Colonic mucosa (tissue), 4 donors: ENCODE measurements at regions not wholly inside any gene's neighbourhood (a gene's known extent, or its start where the extent isn't known, plus 50 kb on each side); places are given as distances from the start of the nearest gene placed in this dataset.

Experiments
- DNase-seq: peaks from one replicate; pipeline ENCODE4 v3.0.0-alpha.2; 2020
- H3K27ac ChIP-seq: fragments of 200-600 bp; one replicate; pipeline ENCODE4 v1.8.0; 2021
- H3K27me3 ChIP-seq: fragments of 200-600 bp; one replicate; pipeline ENCODE4 v1.8.0; 2021
- H3K36me3 ChIP-seq: fragments of 200-600 bp; one replicate; pipeline ENCODE4 v1.8.0; 2021
- H3K4me1 ChIP-seq: fragments of 200-600 bp; one replicate; pipeline ENCODE4 v1.8.0; 2021; ENCODE audit warnings: mild to moderate bottlenecking
- H3K4me3 ChIP-seq: fragments of 200-600 bp; one replicate; pipeline ENCODE4 v1.8.0; 2021
- H3K9ac ChIP-seq, 2 donors: one replicate each; pipeline ENCODE4 v1.7.0; 2013; ENCODE audit warnings: control low read depth in 2 of 2, low read depth in 2 of 2, low read length in 2 of 2
- H3K9me3 ChIP-seq: fragments of 200-600 bp; one replicate; pipeline ENCODE4 v1.8.0; 2021
- CTCF ChIP-seq: fragments of 200-600 bp; IDR thresholded peaks from one replicate; pipeline ENCODE4 v1.8.0; 2022; ENCODE audit warnings: antibody characterized with exemption, mild to moderate bottlenecking
- intact Hi-C: fragments of 100-400 bp; cut with DNase I; formaldehyde crosslinking; loops from one replicate; pipeline ENCODE4 v1.14.1; 2022
- donor health status: healthy.
- donor health status: DM: no; HTN: no; CAD: no.
- donor health status: DM: no; HTN: no; CAD: no.

GRCh38 chr15:97893967-97894366, 66.5 kb upstream of the ARRDC4 start:
- Histone ChIP-seq H3K27me3 (no peaks in the 10 kb centered on the region), H3K27ac (no peak overlapping the region), H3K9me3 (no peaks in the 10 kb centered on the region), H3K4me1 (no peaks in the 10 kb centered on the region), H3K36me3 (no peaks in the 10 kb centered on the region), H3K4me3 (no peak overlapping the region), H3K9ac (no peak overlapping the region)
- intact Hi-C loops, result no loop called here
- no peak for TF ChIP-seq CTCF
- DNase-seq, result no peak

- TF ChIP-seq CTCF, result no peak
- no peaks in the 10 kb centered on the region for H3K36me3 ChIP-seq
- no peaks in the 10 kb centered on the region for H3K9me3 ChIP-seq
- H3K9ac ChIP-seq, result no peak overlapping the region
- intact Hi-C loops, result loop anchor here (10.0 kb wide), 1 partner anchor 525 kb away; no protein-coding TSS in a partner anchor
- no peak for DNase-seq
- no peak overlapping the region for H3K27ac ChIP-seq
- H3K4me3 ChIP-seq, result no peak overlapping the region
- H3K4me1 ChIP-seq, result no peaks in the 10 kb centered on the region
- H3K27me3 ChIP-seq, result no peaks in the 10 kb centered on the region
Measured at GRCh38 chr15:97899981-97900380, 60.5 kb upstream of the ARRDC4 start.

- Histone ChIP-seq H3K27ac (no peak overlapping the region), H3K4me3 (no peak overlapping the region), H3K36me3 (no peaks in the 10 kb centered on the region), H3K9ac (no peak overlapping the region), H3K9me3 (no peaks in the 10 kb centered on the region), H3K27me3 (no peaks in the 10 kb centered on the region), H3K4me1 (no peaks in the 10 kb centered on the region)
- no peak for TF ChIP-seq CTCF
- DNase-seq, result no peak
- intact Hi-C loops, result loop anchor here (10.0 kb wide), 1 partner anchor 523 kb away; no protein-coding TSS in a partner anchor
Measured at GRCh38 chr15:97902140-97902780, 58.2 kb upstream of the ARRDC4 start.

GRCh38 chr15:97903560-97903959, 56.9 kb upstream of the ARRDC4 start:
- no peak for DNase-seq
- Histone ChIP-seq H3K36me3 (no peaks in the 10 kb centered on the region), H3K9ac (no peak overlapping the region), H3K9me3 (no peaks in the 10 kb centered on the region), H3K27me3 (no peaks in the 10 kb centered on the region), H3K4me1 (no peaks in the 10 kb centered on the region), H3K27ac (no peak overlapping the region), H3K4me3 (no peak overlapping the region)
- intact Hi-C loops, result loop anchor here (10.0 kb wide), 1 partner anchor 521 kb away; no protein-coding TSS in a partner anchor
- no peak for TF ChIP-seq CTCF

- no peak overlapping the region for H3K27ac ChIP-seq
- intact Hi-C loops, result loop anchor here (10.0 kb wide), 1 partner anchor 521 kb away; no protein-coding TSS in a partner anchor
- no peak overlapping the region for H3K4me3 ChIP-seq
- no peak overlapping the region for H3K9ac ChIP-seq
- DNase-seq, result peak; percentile 77
- H3K9me3 ChIP-seq, result no peaks in the 10 kb centered on the region
- no peaks in the 10 kb centered on the region for H3K27me3 ChIP-seq
- no peaks in the 10 kb centered on the region for H3K4me1 ChIP-seq
- H3K36me3 ChIP-seq, result no peaks in the 10 kb centered on the region
- TF ChIP-seq CTCF, result peak; percentile 69
Measured at GRCh38 chr15:97903971-97904572, 56.4 kb upstream of the ARRDC4 start.
